Small intestine (tissue), 7 donors: ENCODE measurements at regions not wholly inside any gene's neighbourhood (a gene's known extent, or its start where the extent isn't known, plus 50 kb on each side); places are given as distances from the start of the nearest gene placed in this dataset.
A peak's percentile ranks its signal among the peaks of the same experiment; 100 is the strongest.

Experiments
- DNase-seq, 2 donors: peaks; one replicate each; pipeline versions ENCODE4 v3.0.0 to v3.0.0-alpha.2; 2013
- FAIRE-seq: peaks from 2 replicates; lab custom pipeline; 2012; peaks lifted over from hg19 to GRCh38; lab: Jason Lieb, UNC
- H3K27ac ChIP-seq, 3 donors: one replicate each; pipeline ENCODE4 v1.5.1; 2013; ENCODE audit warnings: low read length in 2 of 3, mild to moderate bottlenecking in 2 of 3, control low read depth in 1 of 3, inconsistent platforms in 1 of 3, low read depth in 1 of 3, moderate library complexity in 1 of 3
- H3K27me3 ChIP-seq, 3 donors: one replicate each; pipeline ENCODE4 v1.6.1; 2013; ENCODE audit warnings: low read length in 3 of 3, inconsistent platforms in 1 of 3; ENCODE audit not compliant: control insufficient read depth in 3 of 3, insufficient read depth in 3 of 3
- H3K36me3 ChIP-seq, 3 donors: one replicate each; pipeline ENCODE4 v1.6.1; 2013; ENCODE audit warnings: low read length in 3 of 3, inconsistent platforms in 1 of 3, low read depth in 1 of 3, mild to moderate bottlenecking in 1 of 3, moderate library complexity in 1 of 3; ENCODE audit not compliant: control insufficient read depth in 3 of 3, insufficient read depth in 2 of 3
- H3K4me1 ChIP-seq, 3 donors: one replicate each; pipeline ENCODE4 v1.6.1; 2013; ENCODE audit warnings: low read length in 2 of 3, inconsistent platforms in 1 of 3, low read depth in 1 of 3, mild to moderate bottlenecking in 1 of 3, moderate library complexity in 1 of 3; ENCODE audit not compliant: control insufficient read depth in 3 of 3, insufficient read depth in 2 of 3
- H3K4me3 ChIP-seq, 3 donors: one replicate each; pipeline ENCODE4 v1.5.1; 2013; ENCODE audit warnings: low read length in 3 of 3, control low read depth in 1 of 3, inconsistent platforms in 1 of 3, low read depth in 1 of 3, mild to moderate bottlenecking in 1 of 3, moderate library complexity in 1 of 3
- H3K9me3 ChIP-seq, 2 donors: one replicate each; pipeline ENCODE4 v1.6.1; 2013; ENCODE audit warnings: low read depth in 1 of 2, low read length in 1 of 2; ENCODE audit not compliant: control insufficient read depth in 2 of 2, insufficient read depth in 1 of 2
- WGBS, 3 donors: extraction: QIAGEN DNeasy Blood & Tissue Kit; methylation state at CpG; one replicate each; pipeline ENCODE4 v1.1.7; 2013; 5-methylcytosine and 5-hydroxymethylcytosine counted together
- donor health status: healthy with polysubstance abuse.
- donor health status: control.
- donor health status: control.
- donor health status: Bipolar disorder and iron deficiency.
- donor health status: healthy.

GRCh38 chr15:96089405-96090058, 241.0 kb upstream of the NR2F2 start:
- Histone ChIP-seq H3K27me3 (peaks cover 0 to 3% (median 0%) of the 10 kb centered on the region in 3 donors), H3K4me3 (no peak overlapping the region), H3K9me3 (no peaks in the 10 kb centered on the region), H3K36me3 (no peaks in the 10 kb centered on the region), H3K4me1 (no peaks in the 10 kb centered on the region), H3K27ac (no peak overlapping the region)
- DNase-seq: no peak
- no peak for FAIRE-seq
- WGBS, 3 donors: 63 to 72% (median 71%) methylated on average over 11 of the region's 11 CpGs

GRCh38 chr15:96092186-96092585, 238.3 kb upstream of the NR2F2 start:
- H3K4me1 ChIP-seq: no peaks in the 10 kb centered on the region
- 31 to 51% (median 48%) methylated on average over 1 of the region's 1 CpG for WGBS, 3 donors
- no peak for FAIRE-seq
- DNase-seq: no peak
- no peak overlapping the region for H3K27ac ChIP-seq
- H3K9me3 ChIP-seq: no peaks in the 10 kb centered on the region
- H3K27me3 ChIP-seq: peaks cover 0 to 3% (median 0%) of the 10 kb centered on the region in 3 donors
- no peaks in the 10 kb centered on the region for H3K36me3 ChIP-seq
- H3K4me3 ChIP-seq: no peak overlapping the region

GRCh38 chr15:96093063-96093462, 237.4 kb upstream of the NR2F2 start:
- Histone ChIP-seq H3K27ac (no peak overlapping the region), H3K36me3 (no peaks in the 10 kb centered on the region), H3K4me1 (no peaks in the 10 kb centered on the region), H3K4me3 (no peak overlapping the region), H3K27me3 (peaks cover 0 to 3% (median 0%) of the 10 kb centered on the region in 3 donors), H3K9me3 (no peaks in the 10 kb centered on the region)
- WGBS, 3 donors: 39 to 43% (median 41%) methylated on average over 2 of the region's 2 CpGs
- DNase-seq (no peak), FAIRE-seq (no peak)

- Histone ChIP-seq H3K9me3 (no peaks in the 10 kb centered on the region), H3K4me1 (no peaks in the 10 kb centered on the region), H3K27ac (no peak overlapping the region), H3K27me3 (no peaks in the 10 kb centered on the region), H3K36me3 (no peaks in the 10 kb centered on the region), H3K4me3 (no peak overlapping the region)
- WGBS, 3 donors: 64 to 77% (median 76%) methylated on average over 2 of the region's 2 CpGs
- DNase-seq (no peak), FAIRE-seq (no peak)
Measured at GRCh38 chr15:96097661-96098060, 232.8 kb upstream of the NR2F2 start.

GRCh38 chr15:96102631-96103030, 227.9 kb upstream of the NR2F2 start:
- WGBS, 3 donors: 46 to 62% (median 56%) methylated on average over 6 of the region's 6 CpGs
- DNase-seq (peak in 1 of 2 donors; percentile 5), FAIRE-seq (no peak)
- Histone ChIP-seq H3K9me3 (no peaks in the 10 kb centered on the region), H3K4me1 (no peaks in the 10 kb centered on the region), H3K4me3 (no peak overlapping the region), H3K27ac (no peak overlapping the region), H3K36me3 (no peaks in the 10 kb centered on the region), H3K27me3 (no peaks in the 10 kb centered on the region)

- no peak for FAIRE-seq
- 62 to 87% (median 70%) methylated on average over 1 of the region's 1 CpG for WGBS, 3 donors
- no peak overlapping the region for H3K4me3 ChIP-seq
Measured at GRCh38 chr15:96106181-96106580, 224.3 kb upstream of the NR2F2 start.

GRCh38 chr15:96106628-96107027, 223.9 kb upstream of the NR2F2 start:
- 83 to 87% (median 85%) methylated on average over 5 of the region's 5 CpGs for WGBS, 3 donors
- Histone ChIP-seq H3K4me3 (no peak overlapping the region), H3K4me1 (no peaks in the 10 kb centered on the region), H3K36me3 (no peaks in the 10 kb centered on the region), H3K27ac (no peak overlapping the region), H3K27me3 (peaks cover 0 to 3% (median 0%) of the 10 kb centered on the region in 3 donors), H3K9me3 (no peaks in the 10 kb centered on the region)
- DNase-seq: no peak
- FAIRE-seq: no peak

More at GRCh38 chr15:96106181-96106580, 224.3 kb upstream of the NR2F2 start:
- no peaks in the 10 kb centered on the region for H3K4me1 ChIP-seq
- H3K9me3 ChIP-seq: no peaks in the 10 kb centered on the region
- no peak for DNase-seq
- H3K36me3 ChIP-seq: no peaks in the 10 kb centered on the region
- H3K27me3 ChIP-seq: peaks cover 0 to 3% (median 0%) of the 10 kb centered on the region in 3 donors
- H3K27ac ChIP-seq: no peak overlapping the region

GRCh38 chr15:96107916-96108315, 222.6 kb upstream of the NR2F2 start:
- no peak overlapping the region for H3K4me3 ChIP-seq
- H3K27ac ChIP-seq: no peak overlapping the region
- H3K27me3 ChIP-seq: peaks cover 0 to 3% (median 0%) of the 10 kb centered on the region in 3 donors
- FAIRE-seq: no peak
- no peak for DNase-seq
- no peaks in the 10 kb centered on the region for H3K9me3 ChIP-seq
- H3K4me1 ChIP-seq: no peaks in the 10 kb centered on the region
- 66 to 89% (median 81%) methylated on average over 2 of the region's 2 CpGs for WGBS, 3 donors
- no peaks in the 10 kb centered on the region for H3K36me3 ChIP-seq

GRCh38 chr15:96108405-96108804, 222.1 kb upstream of the NR2F2 start:
- DNase-seq (no peak), FAIRE-seq (no peak)
- Histone ChIP-seq H3K9me3 (no peaks in the 10 kb centered on the region), H3K36me3 (no peaks in the 10 kb centered on the region), H3K4me3 (no peak overlapping the region), H3K4me1 (no peaks in the 10 kb centered on the region), H3K27me3 (peaks cover 0 to 3% (median 0%) of the 10 kb centered on the region in 3 donors), H3K27ac (no peak overlapping the region)
- WGBS, 3 donors: 89 to 91% (median 90%) methylated on average over 5 of the region's 5 CpGs
